ENCODE measurements at regions not wholly inside any gene's neighbourhood (a gene's known extent, or its start where the extent isn't known, plus 50 kb on each side); places are given as distances from the start of the nearest gene placed in this dataset.
"Not testable (repeated sequence)": the region's sequence is repeated elsewhere in the genome, so short reads cannot be mapped to it uniquely, and the experiment has no call there.

DNA sequence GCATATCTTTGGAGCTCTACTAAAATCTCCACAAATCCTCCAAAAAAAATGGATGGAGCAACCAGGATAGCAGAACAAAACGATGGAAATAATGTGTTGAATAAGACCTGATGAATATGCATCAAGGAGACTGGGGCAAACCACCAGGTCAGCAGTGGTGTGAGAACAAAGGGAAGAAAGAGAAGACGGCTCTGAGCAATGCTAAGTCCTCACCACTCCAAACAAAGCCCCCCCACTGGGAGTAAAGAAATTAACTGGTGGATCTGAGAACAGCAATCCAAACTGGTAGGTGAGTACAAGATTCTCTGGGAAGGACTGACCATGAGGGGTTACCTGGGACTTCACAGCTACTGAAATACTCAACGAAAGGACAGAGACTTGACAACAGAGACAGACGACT, 977.3 kb downstream of the TBL1XR1 start:
- TF ChIP-seq SUZ12 (IDR thresholded peaks at IDR 0.05; ENCODE audit: extremely low read depth, insufficient read depth, insufficient read length) (no peak), ZNF274 (IDR thresholded peaks at IDR 0.05; ENCODE audit: low read depth, low read length) (no peak), YY1 (IDR thresholded peaks at IDR 0.05; ENCODE audit: insufficient read depth, insufficient read length) (no peak)
- H3K27me3 ChIP-seq (ENCODE audit: insufficient read depth, insufficient read length): no peaks in the 10 kb centered on the region
- H3K36me3 ChIP-seq (ENCODE audit: insufficient read depth, insufficient read length, low read length): no peaks in the 10 kb centered on the region
- no peak overlapping the region for H3K9ac ChIP-seq (ENCODE audit: insufficient read length, low read depth)
- H3K9me3 ChIP-seq (ENCODE audit: insufficient read depth, low read length): no peaks in the 10 kb centered on the region
- peak; percentile 58 for DNase-seq (ENCODE audit: low read depth, low spot score)
- no peak overlapping the region for H3K4me3 ChIP-seq (ENCODE audit: insufficient read length, low read depth)
- no peaks in the 10 kb centered on the region for H3K4me1 ChIP-seq (ENCODE audit: insufficient read depth, insufficient read length)

GRCh38 chr3:176214758-176215157, 982.5 kb downstream of the TBL1XR1 start:
- H3K9ac ChIP-seq (ENCODE audit: insufficient read length, low read depth): no peak overlapping the region
- TF ChIP-seq YY1 (IDR thresholded peaks at IDR 0.05; ENCODE audit: insufficient read depth, insufficient read length) (no peak), SUZ12 (IDR thresholded peaks at IDR 0.05; ENCODE audit: extremely low read depth, insufficient read depth, insufficient read length) (no peak), ZNF274 (IDR thresholded peaks at IDR 0.05; ENCODE audit: low read depth, low read length) (no peak)
- DNase-seq (ENCODE audit: low read depth, low spot score): no peak
- no peak overlapping the region for H3K4me3 ChIP-seq (ENCODE audit: insufficient read length, low read depth)
- no peaks in the 10 kb centered on the region for H3K27me3 ChIP-seq (ENCODE audit: insufficient read depth, insufficient read length)
- no peaks in the 10 kb centered on the region for H3K4me1 ChIP-seq (ENCODE audit: insufficient read depth, insufficient read length)
- H3K9me3 ChIP-seq (ENCODE audit: insufficient read depth, low read length): no peaks in the 10 kb centered on the region
- H3K36me3 ChIP-seq (ENCODE audit: insufficient read depth, insufficient read length, low read length): no peaks in the 10 kb centered on the region

DNA sequence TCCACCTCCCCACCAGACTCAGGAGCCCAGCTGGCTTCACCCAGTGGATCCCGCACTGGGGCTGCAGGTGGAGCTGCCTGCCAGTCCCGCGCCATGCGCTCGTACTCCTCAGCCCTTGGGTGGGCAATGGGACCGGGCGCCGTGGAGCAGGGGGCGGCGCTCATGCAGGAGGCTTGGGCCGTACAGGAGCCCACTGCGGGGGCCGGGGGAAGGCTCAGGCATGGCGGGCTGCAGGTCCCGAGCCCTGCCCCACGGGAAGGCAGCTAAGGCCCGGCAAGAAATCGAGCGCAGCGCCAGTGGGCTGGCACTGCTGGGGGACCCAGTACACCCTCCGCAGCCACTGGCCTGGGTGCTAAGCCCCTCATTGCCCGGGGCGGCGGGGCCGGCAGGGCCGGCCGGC, 984.0 kb downstream of the TBL1XR1 start:
- not testable (repeated sequence) for H3K9me3 ChIP-seq (ENCODE audit: insufficient read depth, low read length); H3K4me1 ChIP-seq (ENCODE audit: insufficient read depth, insufficient read length); H3K9ac ChIP-seq (ENCODE audit: insufficient read length, low read depth); DNase-seq (ENCODE audit: low read depth, low spot score); H3K4me3 ChIP-seq (ENCODE audit: insufficient read length, low read depth); H3K36me3 ChIP-seq (ENCODE audit: insufficient read depth, insufficient read length, low read length); H3K27me3 ChIP-seq (ENCODE audit: insufficient read depth, insufficient read length)

DNA sequence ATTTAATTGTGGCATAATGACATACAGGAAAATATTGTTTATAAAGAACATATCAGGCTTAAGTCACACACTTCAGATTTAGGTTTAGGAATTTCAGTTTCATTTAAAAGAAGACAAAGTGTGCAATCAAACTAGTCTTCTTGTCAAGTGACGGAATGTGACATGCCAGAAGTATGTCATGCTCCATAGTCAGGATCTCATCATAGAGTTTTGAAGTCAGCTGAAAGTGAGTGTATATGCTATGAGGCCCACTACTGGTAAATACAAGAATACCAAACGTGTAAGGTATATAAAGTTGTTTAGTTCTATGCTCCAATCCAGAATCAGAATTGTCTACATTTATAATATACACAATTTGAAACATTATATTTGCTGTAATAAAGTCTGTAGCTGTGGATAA, 988.4 kb downstream of the TBL1XR1 start:
- Histone ChIP-seq H3K9ac (ENCODE audit: insufficient read length, low read depth) (no peak overlapping the region), H3K9me3 (ENCODE audit: insufficient read depth, low read length) (no peaks in the 10 kb centered on the region), H3K27me3 (ENCODE audit: insufficient read depth, insufficient read length) (no peaks in the 10 kb centered on the region), H3K4me3 (ENCODE audit: insufficient read length, low read depth) (no peak overlapping the region), H3K4me1 (ENCODE audit: insufficient read depth, insufficient read length) (no peaks in the 10 kb centered on the region), H3K36me3 (ENCODE audit: insufficient read depth, insufficient read length, low read length) (no peaks in the 10 kb centered on the region)
- DNase-seq (ENCODE audit: low read depth, low spot score): no peak
- TF ChIP-seq SUZ12 (IDR thresholded peaks at IDR 0.05; ENCODE audit: extremely low read depth, insufficient read depth, insufficient read length): no peak
- TF ChIP-seq ZNF274 (IDR thresholded peaks at IDR 0.05; ENCODE audit: low read depth, low read length): no peak
- no peak for TF ChIP-seq YY1 (IDR thresholded peaks at IDR 0.05; ENCODE audit: insufficient read depth, insufficient read length)

GRCh38 chr3:176208283-176208682, 989.0 kb downstream of the TBL1XR1 start:
- Histone ChIP-seq H3K4me3 (ENCODE audit: insufficient read length, low read depth) (no peak overlapping the region), H3K9me3 (ENCODE audit: insufficient read depth, low read length) (no peaks in the 10 kb centered on the region), H3K9ac (ENCODE audit: insufficient read length, low read depth) (no peak overlapping the region), H3K36me3 (ENCODE audit: insufficient read depth, insufficient read length, low read length) (no peaks in the 10 kb centered on the region), H3K27me3 (ENCODE audit: insufficient read depth, insufficient read length) (no peaks in the 10 kb centered on the region), H3K4me1 (ENCODE audit: insufficient read depth, insufficient read length) (no peaks in the 10 kb centered on the region)
- no peak for DNase-seq (ENCODE audit: low read depth, low spot score)
- TF ChIP-seq SUZ12 (IDR thresholded peaks at IDR 0.05; ENCODE audit: extremely low read depth, insufficient read depth, insufficient read length) (no peak), YY1 (IDR thresholded peaks at IDR 0.05; ENCODE audit: insufficient read depth, insufficient read length) (no peak), ZNF274 (IDR thresholded peaks at IDR 0.05; ENCODE audit: low read depth, low read length) (no peak)

DNA sequence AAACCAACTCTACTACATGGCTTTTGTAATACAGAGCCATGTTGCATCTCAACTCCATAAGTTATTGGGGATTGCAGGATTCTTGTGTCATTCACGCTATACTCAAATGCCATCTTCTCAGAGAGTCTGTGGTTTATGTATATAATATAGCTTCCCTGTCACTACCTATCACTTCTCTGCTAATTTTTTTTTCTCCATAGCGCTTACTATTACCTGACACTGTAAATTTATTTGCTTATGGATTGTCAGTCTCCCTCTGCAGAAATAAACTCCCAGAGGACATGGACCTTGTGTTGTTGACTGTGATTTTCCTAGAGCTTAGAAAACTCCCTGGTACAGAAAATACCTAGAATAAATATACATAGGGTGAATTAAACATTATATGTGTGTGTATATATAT, 990.5 kb downstream of the TBL1XR1 start:
- Histone ChIP-seq H3K36me3 (ENCODE audit: insufficient read depth, insufficient read length, low read length) (no peaks in the 10 kb centered on the region), H3K9me3 (ENCODE audit: insufficient read depth, low read length) (no peaks in the 10 kb centered on the region), H3K4me1 (ENCODE audit: insufficient read depth, insufficient read length) (no peaks in the 10 kb centered on the region), H3K27me3 (ENCODE audit: insufficient read depth, insufficient read length) (no peaks in the 10 kb centered on the region), H3K9ac (ENCODE audit: insufficient read length, low read depth) (no peak overlapping the region), H3K4me3 (ENCODE audit: insufficient read length, low read depth) (no peak overlapping the region)
- TF ChIP-seq SUZ12 (IDR thresholded peaks at IDR 0.05; ENCODE audit: extremely low read depth, insufficient read depth, insufficient read length) (no peak), ZNF274 (IDR thresholded peaks at IDR 0.05; ENCODE audit: low read depth, low read length) (no peak), YY1 (IDR thresholded peaks at IDR 0.05; ENCODE audit: insufficient read depth, insufficient read length) (no peak)
- DNase-seq (ENCODE audit: low read depth, low spot score): no peak

- H3K9me3 ChIP-seq (ENCODE audit: insufficient read depth, low read length): peaks cover 12% of the 10 kb centered on the region
- no peaks in the 10 kb centered on the region for H3K36me3 ChIP-seq (ENCODE audit: insufficient read depth, insufficient read length, low read length)
- H3K4me1 ChIP-seq (ENCODE audit: insufficient read depth, insufficient read length): no peaks in the 10 kb centered on the region
- TF ChIP-seq YY1 (IDR thresholded peaks at IDR 0.05; ENCODE audit: insufficient read depth, insufficient read length): no peak
- DNase-seq (ENCODE audit: low read depth, low spot score): no peak
- H3K9ac ChIP-seq (ENCODE audit: insufficient read length, low read depth): no peak overlapping the region
- H3K4me3 ChIP-seq (ENCODE audit: insufficient read length, low read depth): no peak overlapping the region
- H3K27me3 ChIP-seq (ENCODE audit: insufficient read depth, insufficient read length): no peaks in the 10 kb centered on the region
Measured at GRCh38 chr3:176202652-176203051, 994.6 kb downstream of the TBL1XR1 start.

DNA sequence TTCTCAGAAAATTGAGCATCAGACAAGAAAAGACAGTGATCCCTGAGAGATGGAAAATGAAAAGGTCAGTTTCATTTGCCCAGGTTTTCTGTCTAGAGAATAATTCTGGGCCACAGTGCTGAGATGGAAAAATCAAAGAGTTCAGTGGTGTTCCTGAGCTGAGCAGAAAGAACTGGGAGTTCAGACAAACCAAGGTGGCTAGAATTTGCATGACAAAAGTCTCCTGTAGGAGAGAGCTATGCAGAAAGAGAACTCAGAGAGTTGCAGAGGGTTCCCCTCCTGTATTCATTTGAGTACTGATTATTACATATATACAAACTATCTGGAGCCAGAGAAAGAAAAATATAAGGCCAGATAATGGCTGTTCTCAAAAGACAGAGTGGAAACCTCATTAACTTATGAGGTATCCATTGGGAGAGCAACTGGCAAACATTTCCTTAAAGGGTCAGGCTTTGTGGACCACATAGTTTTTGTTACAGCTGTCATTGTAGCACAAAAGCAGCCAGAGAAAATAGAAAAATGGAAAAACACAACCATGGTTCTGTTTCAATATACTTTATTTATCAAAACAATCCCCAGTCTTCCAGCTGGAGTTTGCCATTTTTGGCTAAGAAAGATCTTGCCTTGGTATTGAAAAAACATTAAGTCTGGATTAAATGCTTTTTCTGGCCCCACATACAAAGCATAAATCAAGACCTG, 1004.1 kb downstream of the TBL1XR1 start:
- no peak overlapping the region for H3K4me3 ChIP-seq (ENCODE audit: insufficient read length, low read depth)
- DNase-seq (ENCODE audit: low read depth, low spot score): peak; percentile 36

More for the DNA sequence above, 1004.1 kb downstream of the TBL1XR1 start:
- Histone ChIP-seq H3K27me3 (ENCODE audit: insufficient read depth, insufficient read length) (no peaks in the 10 kb centered on the region), H3K36me3 (ENCODE audit: insufficient read depth, insufficient read length, low read length) (no peaks in the 10 kb centered on the region), H3K9ac (ENCODE audit: insufficient read length, low read depth) (no peak overlapping the region), H3K9me3 (ENCODE audit: insufficient read depth, low read length) (peaks cover 16% of the 10 kb centered on the region), H3K4me1 (ENCODE audit: insufficient read depth, insufficient read length) (no peaks in the 10 kb centered on the region)
- TF ChIP-seq YY1 (IDR thresholded peaks at IDR 0.05; ENCODE audit: insufficient read depth, insufficient read length): no peak
- TF ChIP-seq ZNF274 (IDR thresholded peaks at IDR 0.05; ENCODE audit: low read depth, low read length): no peak
- no peak for TF ChIP-seq SUZ12 (IDR thresholded peaks at IDR 0.05; ENCODE audit: extremely low read depth, insufficient read depth, insufficient read length)
